HS-5 (cell line): ENCODE measurements at regions not wholly inside any gene's neighbourhood (a gene's known extent, or its start where the extent isn't known, plus 50 kb on each side); places are given as distances from the start of the nearest gene placed in this dataset.
"Not testable (repeated sequence)": the region's sequence is repeated elsewhere in the genome, so short reads cannot be mapped to it uniquely, and the experiment has no call there.

Experiments used
- DNase-seq: peaks from one replicate; pipeline ENCODE4 v3.0.0-alpha.2; 2012; ENCODE audit warnings: low read depth

DNA sequence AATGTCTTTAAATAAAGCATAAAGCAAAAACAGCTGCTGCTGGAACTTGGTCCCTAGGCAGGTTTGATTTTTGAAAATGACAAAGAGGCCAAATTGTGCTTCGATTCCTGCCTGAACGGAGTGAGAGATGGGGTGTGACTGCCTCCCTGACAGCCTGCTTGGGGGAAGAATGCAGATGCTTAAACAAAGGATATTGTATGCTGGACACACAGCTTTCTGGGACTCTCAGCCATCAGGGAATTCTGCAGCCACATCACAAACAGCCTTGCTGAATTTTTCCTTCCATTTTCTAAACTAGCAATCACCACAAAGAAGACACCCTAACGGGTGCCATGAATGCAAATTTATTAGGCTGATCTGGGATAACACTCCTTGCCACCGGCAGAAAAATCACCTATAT lies 83.9 kb upstream of the CPEB2 start:
- no peak for DNase-seq

DNA sequence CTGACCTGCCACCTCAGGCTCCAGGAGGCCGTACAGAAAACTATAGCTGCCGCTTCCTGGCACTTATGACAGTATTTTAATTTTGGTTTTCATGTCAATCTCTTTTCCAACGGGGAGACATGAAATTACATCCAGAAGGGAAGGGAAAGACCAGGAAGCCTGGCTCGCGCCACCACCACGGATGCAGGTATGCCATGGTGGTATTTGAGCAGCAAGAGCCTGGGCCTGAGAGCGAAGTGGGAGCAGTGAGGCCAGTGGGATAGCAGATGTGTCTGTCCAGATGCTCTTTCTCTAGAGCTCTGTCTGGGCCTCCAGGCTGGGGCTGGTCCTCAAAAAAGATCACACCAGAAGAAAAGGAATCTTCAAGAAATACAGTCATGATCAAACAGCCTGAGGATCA lies 82.5 kb upstream of the CPEB2 start:
- DNase-seq: no peak

DNA sequence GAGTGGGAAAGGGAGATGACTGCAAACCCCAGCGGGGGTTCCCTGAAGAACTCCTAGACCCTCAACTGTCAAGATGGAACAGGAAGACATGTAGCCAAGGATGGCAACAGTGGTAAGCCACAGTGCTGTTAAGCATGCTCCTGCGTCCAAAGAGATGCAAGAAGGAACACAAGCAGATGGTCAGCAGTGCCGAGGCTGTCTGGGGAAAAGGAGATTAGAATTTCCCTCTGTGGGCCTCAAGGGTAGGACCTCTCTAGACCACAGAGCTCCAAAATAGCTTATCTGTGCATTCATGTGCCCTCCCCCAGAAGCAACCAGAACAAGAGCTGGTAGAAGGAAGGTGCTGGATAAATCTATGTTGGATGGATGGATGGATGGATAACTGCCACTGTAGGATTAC lies 82.0 kb upstream of the CPEB2 start:
- no peak for DNase-seq

DNA sequence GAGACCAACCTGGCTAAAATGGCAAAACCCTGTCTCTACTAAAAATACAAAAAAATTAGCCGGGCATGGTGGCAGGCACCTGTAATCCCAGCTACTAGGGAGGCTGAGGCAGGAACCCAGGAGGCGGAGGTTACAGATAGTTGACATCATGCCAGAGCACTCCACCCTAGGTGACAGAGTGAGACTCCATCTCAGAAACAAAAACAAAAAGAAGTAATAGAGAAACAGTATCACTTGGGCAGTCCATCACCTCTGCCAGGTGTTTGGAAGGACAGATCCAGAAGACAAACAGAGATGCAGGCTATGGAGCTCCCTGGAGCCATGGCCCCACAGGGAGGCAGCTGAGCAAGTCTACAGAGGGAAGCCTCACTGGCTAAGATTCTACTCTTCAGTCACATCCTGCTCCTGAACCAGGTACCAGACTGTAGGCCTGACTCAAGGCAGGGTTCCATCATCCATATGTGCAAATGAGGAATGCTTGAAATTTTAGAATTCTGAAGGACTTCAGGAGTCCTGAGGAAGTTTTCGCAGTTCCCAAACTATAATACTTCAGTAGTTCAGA lies 81.4 kb upstream of the CPEB2 start:
- DNase-seq: no peak

DNA sequence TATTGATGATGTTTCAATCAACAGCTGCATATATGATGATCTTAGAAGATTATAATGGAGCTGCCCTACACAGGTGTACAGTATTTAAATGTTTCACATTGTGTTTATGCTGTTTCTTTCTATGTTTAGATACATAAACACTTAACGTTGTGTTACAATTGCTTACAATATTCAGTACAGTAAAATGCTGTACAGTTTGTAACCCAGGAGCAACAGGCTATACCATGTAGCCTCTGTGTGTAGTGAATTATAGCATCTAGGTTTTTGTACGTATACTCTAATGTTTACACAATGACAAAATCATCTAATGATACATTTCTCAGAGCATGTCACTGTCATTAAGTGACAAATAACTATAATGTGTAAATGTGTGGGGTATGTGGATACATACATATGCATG lies 80.5 kb upstream of the CPEB2 start:
- DNase-seq: not testable (repeated sequence)

DNA sequence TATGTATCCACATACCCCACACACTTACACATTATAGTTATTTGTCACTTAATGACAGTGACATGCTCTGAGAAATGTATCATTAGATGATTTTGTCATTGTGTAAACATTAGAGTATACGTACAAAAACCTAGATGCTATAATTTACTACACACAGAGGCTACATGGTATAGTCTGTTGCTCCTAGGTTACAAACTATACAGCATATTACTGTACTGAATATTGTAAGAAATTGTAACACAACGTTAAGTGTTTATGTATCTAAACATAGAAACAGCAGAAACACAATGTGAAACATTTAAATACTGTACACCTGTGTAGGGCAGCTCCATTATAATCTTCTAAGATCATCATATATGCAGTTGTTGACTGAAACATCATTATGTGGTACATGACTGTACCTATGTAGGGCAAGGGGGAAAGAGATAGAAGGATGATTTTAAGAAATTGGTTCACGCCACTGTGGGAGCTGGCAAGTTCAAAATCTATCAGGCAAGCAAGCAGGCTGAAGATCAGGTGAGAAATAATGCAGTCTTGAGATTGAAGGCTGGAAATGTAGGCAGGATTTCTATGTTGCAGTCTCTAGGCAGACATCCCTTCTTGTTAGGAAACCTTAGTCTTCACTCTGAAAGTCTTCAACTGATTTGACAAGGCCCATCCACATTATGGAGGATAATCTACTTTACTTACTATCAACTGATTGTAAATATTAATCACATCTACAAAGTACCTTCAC lies 78.0 kb upstream of the CPEB2 start:
- DNase-seq: no peak

DNA sequence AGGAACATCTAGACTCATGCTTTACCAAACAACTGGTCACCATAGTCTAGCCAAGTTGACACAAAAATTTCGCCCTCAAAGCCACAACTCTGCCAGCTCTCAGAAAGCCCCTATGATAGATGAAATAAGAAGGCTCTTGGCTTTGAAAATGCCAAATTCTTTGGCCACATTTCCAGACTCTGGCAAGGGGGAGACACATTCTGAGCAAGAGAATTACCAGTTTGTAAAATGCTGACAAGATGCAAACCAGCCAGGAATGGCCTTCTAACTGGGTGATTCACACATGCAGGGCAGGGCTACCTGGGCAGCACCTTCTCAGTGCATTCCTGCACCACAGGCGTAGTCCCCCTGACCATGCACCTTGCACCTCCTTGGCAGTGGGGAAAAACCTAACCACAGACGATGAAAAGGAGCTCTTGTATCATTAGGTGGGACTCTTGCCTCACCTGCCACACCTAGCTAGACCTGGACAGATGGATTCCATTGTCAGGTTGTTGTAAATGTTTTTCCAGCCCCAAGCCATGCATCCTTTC lies 77.4 kb upstream of the CPEB2 start:
- DNase-seq: no peak

DNA sequence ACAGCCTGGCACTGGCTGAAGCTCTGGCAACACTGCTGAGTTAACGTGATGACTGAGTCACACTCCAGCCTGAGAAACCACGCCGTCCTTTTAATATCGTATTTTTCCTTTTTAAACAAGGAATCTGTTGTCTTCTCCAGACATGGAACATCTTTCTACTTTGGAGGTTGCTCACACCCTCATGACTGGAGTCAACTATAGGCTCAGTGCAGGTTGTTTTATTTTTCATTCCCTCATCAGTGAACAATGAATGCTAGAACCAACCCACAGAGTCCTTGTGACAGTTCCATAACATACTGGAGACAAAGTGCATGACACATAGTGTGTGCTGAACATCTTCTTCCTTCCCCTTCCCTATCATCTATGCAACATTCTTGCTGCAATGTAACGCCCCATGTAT lies 76.8 kb upstream of the CPEB2 start:
- DNase-seq: no peak

DNA sequence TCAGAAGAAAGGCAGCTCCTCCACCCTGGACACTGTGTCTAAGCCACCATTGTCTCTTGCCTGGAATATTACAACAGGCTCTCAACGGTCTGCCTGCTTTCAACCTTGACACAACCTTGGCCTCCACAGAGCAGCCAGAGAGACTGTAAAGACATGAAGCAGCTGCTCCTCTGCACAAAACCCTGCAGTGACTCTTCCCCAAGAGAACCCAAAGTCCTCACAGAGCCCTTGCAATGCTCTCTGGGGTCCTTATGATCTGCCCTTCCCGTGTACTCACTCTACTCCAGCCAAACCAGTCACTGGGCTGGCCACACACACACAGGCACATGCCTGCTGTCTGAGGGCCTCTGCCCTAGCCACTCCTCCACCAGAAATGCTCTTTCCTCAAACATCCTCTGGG lies 75.9 kb upstream of the CPEB2 start:
- DNase-seq: no peak

DNA sequence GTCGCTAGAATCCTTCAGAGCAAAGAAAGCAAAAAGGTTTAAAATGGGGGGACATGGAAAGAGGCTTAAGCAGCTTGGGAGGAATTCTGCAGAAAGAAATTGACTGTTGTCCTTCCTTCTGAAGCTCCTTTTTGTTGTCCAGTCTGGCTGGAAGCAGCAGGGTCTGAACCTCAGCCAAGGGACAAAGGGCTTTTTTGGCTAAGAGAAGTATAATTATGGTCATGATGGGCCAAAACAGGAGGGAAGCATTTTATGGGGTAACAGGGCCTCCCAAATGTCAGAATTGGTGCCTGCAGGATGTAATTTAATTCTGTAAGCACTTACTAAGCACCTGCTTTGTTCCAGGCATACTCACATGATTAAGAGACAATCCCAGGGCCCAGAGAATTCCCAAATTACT lies 74.2 kb upstream of the CPEB2 start:
- DNase-seq: no peak

DNA sequence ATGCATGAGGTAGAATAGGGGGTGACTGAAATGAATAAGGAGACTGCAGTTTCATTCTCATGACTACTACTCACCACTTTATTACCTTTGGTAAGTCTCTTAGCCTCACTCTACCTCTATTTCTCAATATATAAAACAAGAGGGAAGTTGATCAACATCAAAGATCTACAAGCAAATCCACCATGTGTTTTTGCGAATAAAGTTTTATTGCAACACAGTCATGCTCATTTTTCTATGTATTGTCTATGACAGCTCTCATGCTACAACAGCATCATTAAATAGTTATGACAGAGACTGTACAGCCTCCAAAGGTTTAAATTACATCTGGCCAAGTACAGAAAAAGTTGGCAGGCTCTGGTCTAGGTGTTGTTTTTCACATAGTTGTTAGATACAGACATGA lies 72.6 kb upstream of the CPEB2 start:
- no peak for DNase-seq

DNA sequence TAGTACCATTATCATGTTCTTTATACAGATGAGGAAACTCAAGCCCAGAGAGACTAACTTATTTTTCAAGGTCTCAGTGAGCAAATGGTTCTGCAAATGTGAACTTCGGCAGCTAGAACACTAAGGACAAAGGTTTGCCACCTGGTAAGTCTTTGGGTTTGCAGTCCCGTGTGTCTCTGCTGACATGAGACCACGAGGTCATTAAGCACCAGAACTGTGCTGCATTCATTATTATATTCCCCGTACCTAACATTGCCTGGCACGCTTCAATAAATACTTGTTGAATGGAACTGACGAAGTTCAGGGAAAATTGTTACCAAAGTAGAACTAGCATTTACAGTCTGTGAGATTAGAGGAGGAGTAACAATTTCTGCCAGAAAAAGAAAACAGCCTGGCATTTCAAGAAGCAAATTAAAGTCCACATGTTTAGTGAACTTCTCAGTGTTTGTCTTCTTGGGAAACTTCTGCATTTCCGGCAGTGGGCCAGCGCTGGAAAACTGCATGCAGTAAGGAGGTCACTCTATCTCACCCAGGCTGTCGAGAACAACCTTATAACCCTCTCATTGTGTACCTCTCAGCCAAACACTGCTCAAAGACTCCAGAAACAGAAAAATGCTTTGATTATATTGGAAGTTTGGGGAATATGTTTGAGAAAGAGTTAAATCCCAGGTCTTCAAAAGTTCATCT lies 67.4 kb upstream of the CPEB2 start:
- DNase-seq: no peak

DNA sequence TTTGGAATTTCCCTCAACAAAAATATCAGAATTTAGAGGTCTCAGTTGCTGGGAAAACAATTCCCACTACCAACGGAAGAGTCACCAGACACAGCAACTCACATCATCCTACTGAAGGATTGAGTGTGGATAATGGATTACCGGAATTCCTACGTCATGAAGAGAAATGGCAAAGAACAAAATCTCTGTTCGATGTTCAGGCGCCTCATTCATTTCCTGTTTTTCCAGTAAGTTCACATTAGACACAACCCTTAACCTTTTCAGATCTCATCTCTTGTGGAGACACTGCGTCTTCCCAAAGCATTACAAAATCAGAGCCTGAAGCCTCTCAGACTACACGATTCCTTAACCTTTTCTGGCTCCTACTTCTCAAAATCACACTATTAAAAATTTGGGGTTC lies 58.5 kb upstream of the CPEB2 start:
- no peak for DNase-seq

DNA sequence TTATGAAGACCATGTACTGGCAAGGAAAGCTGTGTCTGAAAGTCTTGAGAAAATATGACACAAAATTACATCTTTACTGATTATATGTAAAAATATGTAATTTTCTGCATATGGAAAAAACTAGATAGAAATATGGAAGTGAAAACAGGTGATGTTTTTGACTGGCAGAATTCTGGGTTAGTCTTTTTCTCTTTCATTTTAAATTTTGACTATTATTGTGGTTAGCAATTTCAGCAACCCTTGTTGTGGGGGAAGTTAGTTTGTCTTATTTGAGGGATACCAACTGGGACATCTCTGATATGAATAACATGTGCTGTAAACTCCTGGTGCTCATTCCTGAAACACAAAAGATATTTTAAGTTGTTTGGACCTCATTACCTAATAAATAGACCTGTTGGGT lies 49.9 kb upstream of the CPEB2 start:
- no peak for DNase-seq
